HCT116 (cell line): ENCODE measurements at regions not wholly inside any gene's neighbourhood (a gene's known extent, or its start where the extent isn't known, plus 50 kb on each side); places are given as distances from the start of the nearest gene placed in this dataset.

Source experiments
- ATAC-seq: fragments of 200-7000 bp; cut with Tn5 transposase; 2 replicates; pipeline ENCODE4 v1.9.1; 2020; ENCODE audit warnings: mild to moderate bottlenecking, moderate library complexity
- BruUV-seq: library from RNA; stranded (reverse); fragments of 400-500 nt; replicated peaks from 2 replicates; lab custom pipeline; 2021; lab: Mats Ljungman, UMichigan
- CTCF ChIA-PET: fragments of 300-600 bp; sonication (Branson Sonifier 250); formaldehyde crosslinking; loops from one replicate; lab custom pipeline; 2021; ENCODE audit warnings: antibody characterized with exemption; lab: Charles Lee
- POLR2A ChIA-PET: fragments of 300-600, 350-600 bp; sonication (Branson Sonifier 250); formaldehyde crosslinking; loops from one replicate; lab custom pipeline; 2021; ENCODE audit warnings: antibody characterized with exemption; lab: Charles Lee
- RAD21 ChIA-PET, 2 experiments: fragments of 300-600 bp; sonication (Branson Sonifier 250); formaldehyde crosslinking; loops; one replicate each; lab custom pipeline; 2023; ENCODE audit warnings: low total read pairs in 2 of 2; ENCODE audit not compliant: uncharacterized antibody in 2 of 2, unreplicated experiment in 2 of 2, low non-redundant PET in 1 of 2; lab: Charles Lee
- DNase-seq: peaks from one replicate; pipeline ENCODE4 v3.0.0-alpha.2; 2010; ENCODE audit warnings: low read depth, low spot score
- H2AFZ ChIP-seq: fragments of 200-600 bp; shearing (Covaris generic), sonication (generic); 2 replicates; pipeline ENCODE4 v1.6.1; 2017; ENCODE audit warnings: low read depth, mixed run types, mixed read lengths, antibody characterized with exemption, low read length; ENCODE audit not compliant: poor library complexity, severe bottlenecking
- H3K27ac ChIP-seq: 2 replicates; pipeline ENCODE4 v1.5.1; 2012; ENCODE audit warnings: low read depth, low read length
- H3K27me3 ChIP-seq: fragments of 200-600 bp; sonication (generic); 2 replicates; pipeline ENCODE4 v1.6.1; 2016; ENCODE audit warnings: mixed run types, low read length, mixed read lengths; ENCODE audit not compliant: insufficient read depth
- H3K36me3 ChIP-seq, 2 experiments: fragments of 200-500 bp in 1 of 2; fragments of 200-600 bp in 1 of 2; sonication (Bioruptor generic) in 1 of 2; sonication (generic) in 1 of 2; 2 replicates each; pipeline versions ENCODE4 v1.5.1 to v1.6.1; 2014 to 2016; ENCODE audit warnings: low read length in 2 of 2, inconsistent platforms in 1 of 2, mixed read lengths in 1 of 2, mixed run types in 1 of 2; ENCODE audit not compliant: insufficient read depth in 2 of 2, control insufficient read depth in 1 of 2
- H3K4me1 ChIP-seq, 2 experiments: fragments of 200-600 bp in 1 of 2; sonication (generic) in 1 of 2; 2 replicates each; pipeline versions ENCODE4 v1.5.1 to v1.6.1; 2012 to 2017; ENCODE audit warnings: low read length in 2 of 2, inconsistent platforms in 1 of 2, mild to moderate bottlenecking in 1 of 2, mixed read lengths in 1 of 2, mixed run types in 1 of 2, moderate library complexity in 1 of 2; ENCODE audit not compliant: insufficient read depth in 2 of 2, control insufficient read depth in 1 of 2
- H3K4me2 ChIP-seq: fragments of 200-600 bp; sonication (generic); 2 replicates; pipeline ENCODE4 v1.6.1; 2017; ENCODE audit warnings: mixed run types, low read length, mixed read lengths
- H3K4me3 ChIP-seq, 2 experiments: fragments of 200-600 bp in 1 of 2; sonication (generic) in 1 of 2; replicated peaks in 1 of 2; 2 replicates each; pipeline ENCODE4 v1.5.1; 2011 to 2016; ENCODE audit warnings: low read length in 2 of 2, control low read depth in 1 of 2, low read depth in 1 of 2, mild to moderate bottlenecking in 1 of 2, mixed read lengths in 1 of 2, mixed run types in 1 of 2
- H3K79me2 ChIP-seq: fragments of 200-600 bp; sonication (generic); 2 replicates; pipeline ENCODE4 v1.6.1; 2017; ENCODE audit warnings: mild to moderate bottlenecking, mixed run types, low read length, moderate library complexity, mixed read lengths; ENCODE audit not compliant: insufficient read depth
- H3K9ac ChIP-seq: fragments of 200-600 bp; sonication (generic); 2 replicates; pipeline ENCODE4 v1.6.1; 2016; ENCODE audit warnings: low read length, mixed read lengths
- H3K9me2 ChIP-seq: fragments of 200-600 bp; sonication (generic), shearing (Covaris generic); 2 replicates; pipeline ENCODE4 v1.6.1; 2017; ENCODE audit warnings: mixed run types, mild to moderate bottlenecking, moderate library complexity; ENCODE audit not compliant: insufficient read depth
- H3K9me3 ChIP-seq, 2 experiments: fragments of 200-500 bp in 1 of 2; fragments of 200-600 bp in 1 of 2; sonication (Bioruptor generic) in 1 of 2; sonication (generic) in 1 of 2; 2 replicates each; pipeline ENCODE4 v1.6.1; 2014 to 2017; ENCODE audit warnings: low read length in 2 of 2, mixed read lengths in 2 of 2, inconsistent platforms in 1 of 2, low read depth in 1 of 2, mild to moderate bottlenecking in 1 of 2, mixed run types in 1 of 2, moderate library complexity in 1 of 2; ENCODE audit not compliant: control insufficient read depth in 1 of 2, insufficient read depth in 1 of 2
- H4K20me1 ChIP-seq: fragments of 200-600 bp; sonication (generic), shearing (Covaris generic); 2 replicates; pipeline ENCODE4 v1.6.1; 2017; ENCODE audit warnings: mixed run types, mild to moderate bottlenecking, moderate library complexity; ENCODE audit not compliant: insufficient read depth
- CBX3 ChIP-seq: IDR thresholded peaks from 2 replicates; pipeline ENCODE4 v1.6.1; 2012; ENCODE audit warnings: low read depth
- CEBPB ChIP-seq: IDR thresholded peaks from 2 replicates; pipeline ENCODE4 v1.6.1; 2012; ENCODE audit warnings: low read depth
- EGR1 ChIP-seq: IDR thresholded peaks from 2 replicates; pipeline ENCODE4 v1.6.1; 2012; ENCODE audit warnings: low read depth
- ELF1 ChIP-seq: IDR thresholded peaks from 2 replicates; pipeline ENCODE4 v1.6.1; 2012; ENCODE audit warnings: low read depth, borderline replicate concordance
- EZH2 ChIP-seq: fragments of 200-600 bp; sonication (generic); IDR thresholded peaks from 2 replicates; pipeline ENCODE4 v1.6.1; 2017; ENCODE audit warnings: antibody characterized with exemption, mixed run types
- EZH2phosphoT487 ChIP-seq: fragments of 200-600 bp; IDR thresholded peaks from 2 replicates; pipeline ENCODE4 v1.6.1; 2018; ENCODE audit warnings: antibody characterized with exemption, borderline replicate concordance
- FOSL1 ChIP-seq: IDR thresholded peaks from 2 replicates; pipeline ENCODE4 v1.6.1; 2012; ENCODE audit warnings: low read depth
- JUND ChIP-seq: IDR thresholded peaks from 2 replicates; pipeline ENCODE4 v1.6.1; 2012
- POLR2AphosphoS5 ChIP-seq: IDR thresholded peaks from 2 replicates; pipeline ENCODE4 v1.6.1; 2011; ENCODE audit warnings: mild to moderate bottlenecking, low read depth, low read length, moderate library complexity
- SIN3A ChIP-seq: IDR thresholded peaks from 2 replicates; pipeline ENCODE4 v1.6.1; 2012; ENCODE audit warnings: low read depth
- SP1 ChIP-seq: IDR thresholded peaks from 2 replicates; pipeline ENCODE4 v1.6.1; 2012; ENCODE audit warnings: low read depth
- TCF7L2 ChIP-seq: IDR thresholded peaks from 2 replicates; pipeline ENCODE4 v1.7.0; 2011; ENCODE audit warnings: borderline replicate concordance, inconsistent platforms; ENCODE audit not compliant: insufficient read depth, insufficient read length; ENCODE audit errors: extremely low read depth
- ZFX ChIP-seq: fragments of 450-650 bp; IDR thresholded peaks from 2 replicates; pipeline ENCODE4 v1.6.1; 2017
- ZNF274 ChIP-seq: fragments of 200-500 bp; sonication (Bioruptor generic); IDR thresholded peaks from 2 replicates; pipeline ENCODE4 v1.6.1; 2014; ENCODE audit warnings: mild to moderate bottlenecking, low read depth, low read length, inconsistent platforms
- intact Hi-C: fragments of 100-400 bp; cut with micrococcal nuclease; formaldehyde crosslinking; loops from 2 replicates; pipeline ENCODE4 v1.10.0; 2022
- TF ChIP-seq, protein P1 (sequence below): IDR thresholded peaks from 2 replicates; pipeline ENCODE4 v1.6.1; 2011; ENCODE audit warnings: mild to moderate bottlenecking, low read length, moderate library complexity; ENCODE audit not compliant: insufficient replicate concordance; ENCODE audit errors: extremely low read depth
- TF ChIP-seq, protein P2 (sequence below): IDR thresholded peaks from 2 replicates; pipeline ENCODE4 v1.6.1; 2012
- TF ChIP-seq, protein P3 (sequence below): IDR thresholded peaks from 2 replicates; pipeline ENCODE4 v1.6.1; 2012; ENCODE audit warnings: low read depth

DNA sequence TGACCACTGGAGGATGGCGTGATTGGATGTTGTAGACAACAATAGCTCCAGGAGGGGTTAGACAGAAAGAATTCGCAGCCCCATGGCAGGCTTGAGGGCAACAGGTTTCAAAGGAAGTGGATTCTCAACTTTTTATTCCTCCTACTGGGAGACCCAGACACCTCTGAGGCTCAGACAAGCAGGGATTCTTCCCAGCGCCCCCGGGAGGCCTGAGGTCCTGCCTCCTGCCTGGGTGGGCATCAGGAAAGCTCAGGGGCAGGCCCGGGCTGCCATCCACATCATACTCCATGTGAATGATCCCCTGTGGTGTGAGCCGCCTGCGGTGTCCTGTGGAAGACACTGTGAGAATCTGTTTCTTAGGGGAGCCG lies 203.5 kb downstream of the CYP26B1 start:
- Histone ChIP-seq H3K4me3 (no peak overlapping the region), H3K27me3 (no peaks in the 10 kb centered on the region), H2AFZ (no peak overlapping the region), H3K4me2 (no peak overlapping the region), H3K9me2 (no peaks in the 10 kb centered on the region), H3K9me3 (no peaks in the 10 kb centered on the region), H3K79me2 (no peaks in the 10 kb centered on the region), H4K20me1 (no peaks in the 10 kb centered on the region), H3K4me1 (peaks cover 0 to 3% of the 10 kb centered on the region in 2 experiments; a peak in 1 of 4 replicates), H3K27ac (no peak overlapping the region), H3K9ac (no peak overlapping the region), H3K36me3 (no peaks in the 10 kb centered on the region)
- no peak for ATAC-seq
- intact Hi-C loops = no loop called here
- no TSS peak for BruUV-seq
- TF ChIP-seq, protein P1, sequence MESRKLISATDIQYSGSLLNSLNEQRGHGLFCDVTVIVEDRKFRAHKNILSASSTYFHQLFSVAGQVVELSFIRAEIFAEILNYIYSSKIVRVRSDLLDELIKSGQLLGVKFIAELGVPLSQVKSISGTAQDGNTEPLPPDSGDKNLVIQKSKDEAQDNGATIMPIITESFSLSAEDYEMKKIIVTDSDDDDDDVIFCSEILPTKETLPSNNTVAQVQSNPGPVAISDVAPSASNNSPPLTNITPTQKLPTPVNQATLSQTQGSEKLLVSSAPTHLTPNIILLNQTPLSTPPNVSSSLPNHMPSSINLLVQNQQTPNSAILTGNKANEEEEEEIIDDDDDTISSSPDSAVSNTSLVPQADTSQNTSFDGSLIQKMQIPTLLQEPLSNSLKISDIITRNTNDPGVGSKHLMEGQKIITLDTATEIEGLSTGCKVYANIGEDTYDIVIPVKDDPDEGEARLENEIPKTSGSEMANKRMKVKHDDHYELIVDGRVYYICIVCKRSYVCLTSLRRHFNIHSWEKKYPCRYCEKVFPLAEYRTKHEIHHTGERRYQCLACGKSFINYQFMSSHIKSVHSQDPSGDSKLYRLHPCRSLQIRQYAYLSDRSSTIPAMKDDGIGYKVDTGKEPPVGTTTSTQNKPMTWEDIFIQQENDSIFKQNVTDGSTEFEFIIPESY = no peak
- TF ChIP-seq EZH2phosphoT487 = no peak
- TF ChIP-seq CBX3 = no peak
- no peak for TF ChIP-seq JUND
- TF ChIP-seq, protein P2, sequence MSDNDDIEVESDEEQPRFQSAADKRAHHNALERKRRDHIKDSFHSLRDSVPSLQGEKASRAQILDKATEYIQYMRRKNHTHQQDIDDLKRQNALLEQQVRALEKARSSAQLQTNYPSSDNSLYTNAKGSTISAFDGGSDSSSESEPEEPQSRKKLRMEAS = no peak
- TF ChIP-seq ZNF274 = no peak
- TF ChIP-seq EGR1 = no peak
- TF ChIP-seq TCF7L2 = no peak
- TF ChIP-seq, protein P3, sequence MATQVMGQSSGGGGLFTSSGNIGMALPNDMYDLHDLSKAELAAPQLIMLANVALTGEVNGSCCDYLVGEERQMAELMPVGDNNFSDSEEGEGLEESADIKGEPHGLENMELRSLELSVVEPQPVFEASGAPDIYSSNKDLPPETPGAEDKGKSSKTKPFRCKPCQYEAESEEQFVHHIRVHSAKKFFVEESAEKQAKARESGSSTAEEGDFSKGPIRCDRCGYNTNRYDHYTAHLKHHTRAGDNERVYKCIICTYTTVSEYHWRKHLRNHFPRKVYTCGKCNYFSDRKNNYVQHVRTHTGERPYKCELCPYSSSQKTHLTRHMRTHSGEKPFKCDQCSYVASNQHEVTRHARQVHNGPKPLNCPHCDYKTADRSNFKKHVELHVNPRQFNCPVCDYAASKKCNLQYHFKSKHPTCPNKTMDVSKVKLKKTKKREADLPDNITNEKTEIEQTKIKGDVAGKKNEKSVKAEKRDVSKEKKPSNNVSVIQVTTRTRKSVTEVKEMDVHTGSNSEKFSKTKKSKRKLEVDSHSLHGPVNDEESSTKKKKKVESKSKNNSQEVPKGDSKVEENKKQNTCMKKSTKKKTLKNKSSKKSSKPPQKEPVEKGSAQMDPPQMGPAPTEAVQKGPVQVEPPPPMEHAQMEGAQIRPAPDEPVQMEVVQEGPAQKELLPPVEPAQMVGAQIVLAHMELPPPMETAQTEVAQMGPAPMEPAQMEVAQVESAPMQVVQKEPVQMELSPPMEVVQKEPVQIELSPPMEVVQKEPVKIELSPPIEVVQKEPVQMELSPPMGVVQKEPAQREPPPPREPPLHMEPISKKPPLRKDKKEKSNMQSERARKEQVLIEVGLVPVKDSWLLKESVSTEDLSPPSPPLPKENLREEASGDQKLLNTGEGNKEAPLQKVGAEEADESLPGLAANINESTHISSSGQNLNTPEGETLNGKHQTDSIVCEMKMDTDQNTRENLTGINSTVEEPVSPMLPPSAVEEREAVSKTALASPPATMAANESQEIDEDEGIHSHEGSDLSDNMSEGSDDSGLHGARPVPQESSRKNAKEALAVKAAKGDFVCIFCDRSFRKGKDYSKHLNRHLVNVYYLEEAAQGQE = no peak
- no peak for TF ChIP-seq CEBPB
- no peak for TF ChIP-seq SP1
- TF ChIP-seq ZFX = no peak
- no peak for TF ChIP-seq SIN3A
- no peak for TF ChIP-seq POLR2AphosphoS5
- TF ChIP-seq ELF1 = no peak
- no peak for TF ChIP-seq FOSL1
- TF ChIP-seq EZH2 = no peak
- RAD21 ChIA-PET = no interaction called here
- CTCF ChIA-PET = no interaction called here
- no peak for DNase-seq
- POLR2A ChIA-PET = interaction anchor here (1.1 kb wide), 1 partner anchor 10 kb away, joined by 3 read pairs; no protein-coding TSS in a partner anchor
